ENCODE measurements at regions not wholly inside any gene's neighbourhood (a gene's known extent, or its start where the extent isn't known, plus 50 kb on each side); places are given as distances from the start of the nearest gene placed in this dataset.

- DNase-seq, result no peak
- no peak for TF ChIP-seq CTCF (IDR thresholded peaks at IDR 0.05)
- Mint-ChIP-seq H3K9me3 (peaks cover 7% of the 10 kb centered on the region), H3K36me3 (ENCODE audit: low read depth) (peaks cover 11% of the 10 kb centered on the region), H3K4me1 (ENCODE audit: low read depth) (peaks cover 11% of the 10 kb centered on the region), H3K27me3 (ENCODE audit: insufficient read depth) (no peaks in the 10 kb centered on the region), H3K27ac (no peak overlapping the region), H3K4me3 (no peak overlapping the region)
These were observed 785.8 kb upstream of the ADGRL4 start for GRCh38 chr1:79792219-79792930.

GRCh38 chr1:79791488-79792218, 785.1 kb upstream of the ADGRL4 start:
- no peaks in the 10 kb centered on the region for H3K27me3 Mint-ChIP-seq (ENCODE audit: insufficient read depth)
- H3K9me3 Mint-ChIP-seq, result peaks cover 7% of the 10 kb centered on the region
- peaks cover 11% of the 10 kb centered on the region for H3K4me1 Mint-ChIP-seq (ENCODE audit: low read depth)
- H3K27ac Mint-ChIP-seq, result no peak overlapping the region
- no peak for TF ChIP-seq CTCF (IDR thresholded peaks at IDR 0.05)
- DNase-seq, result no peak
- H3K4me3 Mint-ChIP-seq, result no peak overlapping the region
- H3K36me3 Mint-ChIP-seq (ENCODE audit: low read depth), result peaks cover 11% of the 10 kb centered on the region

- no peak overlapping the region for H3K4me3 Mint-ChIP-seq
These were observed 784.4 kb upstream of the ADGRL4 start for GRCh38 chr1:79790950-79791349.

GRCh38 chr1:79787631-79788030, 781.1 kb upstream of the ADGRL4 start:
- H3K4me1 Mint-ChIP-seq (ENCODE audit: low read depth), result peaks cover 8% of the 10 kb centered on the region
- no peak overlapping the region for H3K4me3 Mint-ChIP-seq
- H3K27me3 Mint-ChIP-seq (ENCODE audit: insufficient read depth), result no peaks in the 10 kb centered on the region
- DNase-seq, result no peak
- H3K36me3 Mint-ChIP-seq (ENCODE audit: low read depth), result no peaks in the 10 kb centered on the region
- no peak for TF ChIP-seq CTCF (IDR thresholded peaks at IDR 0.05)
- no peak overlapping the region for H3K27ac Mint-ChIP-seq
- no peaks in the 10 kb centered on the region for H3K9me3 Mint-ChIP-seq

More at GRCh38 chr1:79790950-79791349, 784.4 kb upstream of the ADGRL4 start:
- TF ChIP-seq CTCF (IDR thresholded peaks at IDR 0.05), result no peak
- Mint-ChIP-seq H3K36me3 (ENCODE audit: low read depth) (peaks cover 11% of the 10 kb centered on the region), H3K4me1 (ENCODE audit: low read depth) (peaks cover 11% of the 10 kb centered on the region), H3K9me3 (peaks cover 7% of the 10 kb centered on the region), H3K27ac (no peak overlapping the region), H3K27me3 (ENCODE audit: insufficient read depth) (no peaks in the 10 kb centered on the region)
- no peak for DNase-seq

- Mint-ChIP-seq H3K27ac (no peak overlapping the region), H3K4me3 (no peak overlapping the region), H3K4me1 (ENCODE audit: low read depth) (no peaks in the 10 kb centered on the region), H3K36me3 (ENCODE audit: low read depth) (no peaks in the 10 kb centered on the region), H3K27me3 (ENCODE audit: insufficient read depth) (no peaks in the 10 kb centered on the region), H3K9me3 (no peaks in the 10 kb centered on the region)
- DNase-seq, result no peak
- TF ChIP-seq CTCF (IDR thresholded peaks at IDR 0.05), result no peak
These were observed 779.4 kb upstream of the ADGRL4 start for GRCh38 chr1:79785964-79786363.

Measured in HFFc6 (cell line).